Skeletal muscle tissue (tissue), 3 donors: ENCODE measurements at regions not wholly inside any gene's neighbourhood (a gene's known extent, or its start where the extent isn't known, plus 50 kb on each side); places are given as distances from the start of the nearest gene placed in this dataset.

Experiments used
- H3K27ac ChIP-seq: one replicate; pipeline ENCODE4 v1.7.0; 2013; ENCODE audit warnings: mild to moderate bottlenecking, low read depth, low read length, inconsistent platforms
- H3K27me3 ChIP-seq, 3 donors: one replicate each; pipeline ENCODE4 v1.7.0; 2013; ENCODE audit warnings: low read length in 3 of 3; ENCODE audit not compliant: control insufficient read depth in 3 of 3, insufficient read depth in 3 of 3
- H3K36me3 ChIP-seq, 3 donors: one replicate each; pipeline ENCODE4 v1.7.0; 2013; ENCODE audit warnings: low read length in 3 of 3; ENCODE audit not compliant: control insufficient read depth in 3 of 3, insufficient read depth in 3 of 3
- H3K4me1 ChIP-seq, 3 donors: one replicate each; pipeline ENCODE4 v1.7.0; 2013; ENCODE audit warnings: low read length in 3 of 3, mild to moderate bottlenecking in 3 of 3; ENCODE audit not compliant: control insufficient read depth in 3 of 3, insufficient read depth in 3 of 3
- H3K4me3 ChIP-seq, 3 donors: one replicate each; pipeline ENCODE4 v1.7.0; 2013; ENCODE audit warnings: low read length in 3 of 3
- H3K9ac ChIP-seq, 3 donors: one replicate each; pipeline ENCODE4 v1.7.0; 2013; ENCODE audit warnings: low read length in 3 of 3, mild to moderate bottlenecking in 3 of 3, moderate library complexity in 2 of 3, low read depth in 1 of 3
- H3K9me3 ChIP-seq, 3 donors: one replicate each; pipeline ENCODE4 v1.7.0; 2013; ENCODE audit warnings: low read length in 3 of 3; ENCODE audit not compliant: control insufficient read depth in 3 of 3
- donor health status: Osteomylitis.

DNA sequence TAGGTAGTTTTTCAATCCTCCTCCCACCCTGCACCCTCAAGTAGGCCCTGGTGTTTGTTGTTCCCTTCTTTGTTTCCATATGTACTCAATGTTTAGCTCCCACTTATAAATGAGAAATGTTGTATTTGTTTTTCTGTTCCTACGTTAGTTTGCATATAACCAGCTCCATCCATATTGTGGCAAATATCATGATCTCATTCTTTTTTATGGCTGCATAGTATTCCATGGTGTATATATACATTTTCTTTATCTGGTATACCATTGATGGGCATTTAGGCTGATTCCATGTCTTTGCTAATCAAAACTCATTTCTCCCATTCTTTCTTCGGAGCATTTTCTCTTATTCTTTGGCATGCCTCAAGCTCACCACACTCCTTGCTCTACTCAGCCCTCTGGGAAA lies 789.6 kb upstream of the KCND2 start:
- Histone ChIP-seq H3K9ac (no peak overlapping the region), H3K4me1 (no peaks in the 10 kb centered on the region), H3K9me3 (no peaks in the 10 kb centered on the region), H3K27me3 (no peaks in the 10 kb centered on the region), H3K27ac (no peak overlapping the region), H3K36me3 (no peaks in the 10 kb centered on the region), H3K4me3 (no peak overlapping the region)

DNA sequence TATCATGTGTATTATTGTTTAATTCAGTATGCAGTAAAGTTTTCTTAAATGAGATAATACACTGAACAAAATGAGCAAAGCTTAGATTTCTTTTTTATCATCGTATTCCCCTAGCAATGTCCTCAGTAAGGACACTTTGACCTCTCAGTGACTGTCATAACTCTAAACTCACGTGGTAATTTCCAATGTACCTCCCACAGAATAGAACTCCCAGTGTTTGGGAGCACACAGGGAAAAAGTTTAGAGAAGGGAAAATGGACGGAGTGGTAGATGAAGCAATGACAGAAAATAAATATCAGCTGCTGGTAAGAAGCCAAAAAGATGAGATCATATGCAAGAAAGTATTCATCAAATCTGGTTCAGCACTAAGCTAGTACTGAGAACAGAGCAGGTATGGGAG lies 758.6 kb upstream of the KCND2 start:
- Histone ChIP-seq H3K9me3 (no peaks in the 10 kb centered on the region), H3K36me3 (no peaks in the 10 kb centered on the region), H3K27ac (no peak overlapping the region), H3K27me3 (no peaks in the 10 kb centered on the region), H3K4me3 (no peak overlapping the region), H3K4me1 (no peaks in the 10 kb centered on the region), H3K9ac (no peak overlapping the region)

DNA sequence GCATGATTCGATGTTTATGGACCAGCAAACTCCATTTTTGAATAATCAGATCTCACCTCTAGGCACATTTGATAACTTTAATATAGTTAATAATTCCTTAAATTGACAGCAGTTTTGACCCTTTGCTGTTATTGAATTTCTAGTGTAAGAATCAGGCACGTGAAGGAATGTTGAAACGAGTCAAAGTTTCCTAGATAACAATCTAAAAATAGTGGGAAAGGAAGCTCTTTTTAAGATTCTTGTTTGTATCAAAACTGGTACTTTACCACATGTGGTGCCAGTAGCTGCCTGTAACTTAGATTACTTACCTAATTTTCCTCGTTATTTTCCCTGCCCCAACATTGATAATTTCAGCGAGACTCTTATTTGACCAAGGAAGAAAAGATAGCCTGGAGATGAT lies 757.8 kb upstream of the KCND2 start:
- no peak overlapping the region for H3K9ac ChIP-seq
- H3K4me3 ChIP-seq: no peak overlapping the region
- H3K4me1 ChIP-seq: no peaks in the 10 kb centered on the region
- no peaks in the 10 kb centered on the region for H3K9me3 ChIP-seq
- no peaks in the 10 kb centered on the region for H3K27me3 ChIP-seq
- no peaks in the 10 kb centered on the region for H3K36me3 ChIP-seq
- no peak overlapping the region for H3K27ac ChIP-seq

DNA sequence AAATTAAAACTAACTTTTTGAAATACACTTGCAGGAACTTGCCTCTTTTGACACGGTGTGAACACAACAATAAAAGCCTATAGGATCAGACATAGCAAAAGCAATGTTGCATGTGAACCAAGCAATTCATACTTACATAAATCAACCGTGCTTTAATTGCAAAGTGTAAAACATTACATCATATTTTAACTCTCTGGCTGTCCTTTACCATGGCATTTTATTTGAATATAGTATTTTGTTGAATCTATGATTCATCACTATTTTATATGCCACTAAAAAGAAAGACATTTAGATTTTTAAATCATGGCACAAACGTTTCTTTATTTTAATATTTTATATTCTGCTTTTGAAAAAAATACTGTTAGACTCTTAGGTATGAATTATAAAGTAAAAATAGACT lies 757.0 kb upstream of the KCND2 start:
- no peak overlapping the region for H3K27ac ChIP-seq
- no peaks in the 10 kb centered on the region for H3K9me3 ChIP-seq
- no peak overlapping the region for H3K9ac ChIP-seq
- H3K27me3 ChIP-seq: no peaks in the 10 kb centered on the region
- no peaks in the 10 kb centered on the region for H3K36me3 ChIP-seq
- H3K4me1 ChIP-seq: no peaks in the 10 kb centered on the region
- H3K4me3 ChIP-seq: no peak overlapping the region

DNA sequence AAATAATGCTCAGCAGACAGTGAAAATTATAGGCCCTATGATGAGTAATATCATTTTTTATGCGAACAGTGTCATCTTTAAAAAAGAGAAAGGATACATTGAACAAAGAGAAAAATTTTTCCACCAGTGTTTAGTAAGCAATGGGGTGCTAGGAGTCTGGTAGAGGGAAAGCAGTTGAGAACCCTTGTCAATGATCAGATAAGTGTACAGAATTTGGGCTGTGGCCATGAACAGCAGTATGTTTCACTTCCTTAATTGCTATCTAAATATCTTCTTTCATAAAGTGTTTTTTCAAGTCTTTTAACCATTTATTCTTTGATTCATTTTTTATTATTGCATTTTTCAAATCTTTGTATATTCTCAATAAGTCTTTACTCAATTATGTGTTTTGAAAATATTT lies 750.7 kb upstream of the KCND2 start:
- H3K27ac ChIP-seq: no peak overlapping the region
- no peaks in the 10 kb centered on the region for H3K27me3 ChIP-seq
- no peaks in the 10 kb centered on the region for H3K4me1 ChIP-seq
- no peaks in the 10 kb centered on the region for H3K36me3 ChIP-seq
- H3K9me3 ChIP-seq: no peaks in the 10 kb centered on the region
- H3K4me3 ChIP-seq: no peak overlapping the region
- no peak overlapping the region for H3K9ac ChIP-seq

DNA sequence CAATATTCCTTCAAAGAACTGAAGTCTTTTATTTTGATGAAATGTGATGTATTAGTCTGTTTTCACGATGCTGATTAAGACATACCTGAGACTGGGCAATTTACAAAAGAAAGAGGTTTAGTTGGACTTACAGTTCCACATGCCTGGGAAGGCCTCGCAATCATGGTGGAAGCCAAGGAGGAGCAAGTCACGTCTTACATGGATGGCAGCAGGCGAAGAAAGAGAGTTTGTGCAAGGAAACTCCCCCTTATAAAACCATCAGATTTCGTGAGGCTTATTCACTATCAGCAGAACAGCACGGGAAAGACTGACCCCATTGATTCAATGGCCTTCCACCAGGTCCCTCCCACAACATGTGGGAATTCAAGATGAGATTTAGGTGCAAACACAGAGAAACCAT lies 750.3 kb upstream of the KCND2 start:
- no peak overlapping the region for H3K27ac ChIP-seq
- no peaks in the 10 kb centered on the region for H3K36me3 ChIP-seq
- H3K9me3 ChIP-seq: no peaks in the 10 kb centered on the region
- no peaks in the 10 kb centered on the region for H3K4me1 ChIP-seq
- H3K27me3 ChIP-seq: no peaks in the 10 kb centered on the region
- H3K9ac ChIP-seq: no peak overlapping the region
- no peak overlapping the region for H3K4me3 ChIP-seq

DNA sequence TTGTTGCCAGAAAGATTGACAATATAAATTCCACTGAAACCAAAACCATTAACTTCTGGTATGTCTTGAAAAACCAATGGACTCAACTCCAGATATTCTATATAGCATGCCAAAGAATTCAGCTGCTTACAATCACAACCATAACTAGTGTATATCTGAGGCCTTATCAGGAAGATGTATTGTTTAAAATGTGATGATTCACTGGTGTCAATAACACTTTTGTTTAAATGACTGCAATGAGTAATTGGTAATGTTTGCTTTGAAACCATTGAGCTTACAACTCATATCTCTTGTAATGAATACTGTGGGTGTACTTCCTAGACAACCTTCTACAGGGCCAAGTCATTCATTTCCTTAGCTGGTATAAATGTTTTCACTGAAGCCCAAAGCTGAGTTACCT lies 727.9 kb upstream of the KCND2 start:
- Histone ChIP-seq H3K27me3 (no peaks in the 10 kb centered on the region), H3K9me3 (no peaks in the 10 kb centered on the region), H3K36me3 (no peaks in the 10 kb centered on the region), H3K4me3 (no peak overlapping the region), H3K4me1 (no peaks in the 10 kb centered on the region), H3K27ac (no peak overlapping the region), H3K9ac (no peak overlapping the region)

DNA sequence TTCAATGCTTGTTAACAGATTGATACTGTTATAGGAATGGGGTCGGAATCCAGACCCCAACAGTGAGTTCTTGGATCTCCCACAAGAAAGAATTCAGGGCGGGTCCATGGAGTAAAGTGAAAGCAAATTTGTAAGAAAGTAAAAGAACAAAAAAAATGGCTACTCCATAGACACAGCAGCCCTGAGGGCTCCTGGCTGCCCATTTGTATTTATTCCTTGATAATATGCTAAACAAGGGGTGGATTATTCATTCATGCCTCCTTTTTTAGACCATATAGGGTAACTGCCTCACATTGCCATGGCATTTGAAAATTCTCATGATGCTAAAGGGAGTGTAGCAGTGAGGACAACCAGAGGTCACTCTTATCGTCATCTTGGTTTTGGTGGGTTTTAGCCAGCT lies 717.2 kb upstream of the KCND2 start:
- H3K36me3 ChIP-seq: no peaks in the 10 kb centered on the region
- H3K9ac ChIP-seq: no peak overlapping the region
- H3K4me3 ChIP-seq: no peak overlapping the region
- H3K9me3 ChIP-seq: no peaks in the 10 kb centered on the region
- no peaks in the 10 kb centered on the region for H3K27me3 ChIP-seq
- H3K27ac ChIP-seq: no peak overlapping the region
- no peaks in the 10 kb centered on the region for H3K4me1 ChIP-seq

DNA sequence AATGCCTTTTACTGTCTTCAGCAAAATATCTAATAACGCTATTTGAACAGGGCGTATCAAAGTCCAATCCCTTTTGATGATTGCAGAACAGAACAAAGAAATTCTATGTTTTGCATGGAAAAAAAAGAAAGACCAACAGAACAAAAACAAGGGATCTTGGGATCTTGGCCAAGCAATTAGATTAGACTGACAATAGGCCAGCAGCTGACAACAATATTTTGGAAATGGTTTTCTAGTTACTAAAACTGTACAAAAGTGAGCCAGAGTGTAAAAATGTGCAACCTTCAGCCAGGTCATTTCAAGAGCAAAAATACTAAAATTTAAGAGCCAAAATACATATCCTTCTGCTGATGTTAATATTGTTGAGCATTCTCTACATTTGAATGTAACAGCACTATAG lies 716.5 kb upstream of the KCND2 start:
- Histone ChIP-seq H3K9me3 (no peaks in the 10 kb centered on the region), H3K4me1 (no peaks in the 10 kb centered on the region), H3K4me3 (no peak overlapping the region), H3K27me3 (no peaks in the 10 kb centered on the region), H3K36me3 (no peaks in the 10 kb centered on the region), H3K9ac (no peak overlapping the region), H3K27ac (no peak overlapping the region)

DNA sequence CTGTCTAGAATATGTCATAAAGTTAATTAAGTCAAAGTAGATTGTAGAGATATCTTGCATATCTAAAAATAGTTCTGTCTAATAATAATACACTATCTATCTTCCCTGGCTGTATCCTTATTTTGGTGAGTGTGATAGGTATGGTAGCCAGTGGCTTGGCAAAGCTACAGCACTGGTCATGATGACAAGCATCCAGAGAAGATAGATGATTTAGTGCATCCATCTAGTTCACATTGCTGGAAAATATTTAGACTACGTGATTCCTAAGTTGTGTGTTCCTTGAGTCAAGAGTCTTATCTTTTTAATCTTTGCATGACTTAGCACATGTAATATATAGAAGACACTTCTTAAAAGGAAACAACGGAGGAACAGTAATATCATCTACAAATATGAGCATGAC lies 711.2 kb upstream of the KCND2 start:
- Histone ChIP-seq H3K4me3 (no peak overlapping the region), H3K27me3 (no peaks in the 10 kb centered on the region), H3K4me1 (no peaks in the 10 kb centered on the region), H3K36me3 (no peaks in the 10 kb centered on the region), H3K27ac (no peak overlapping the region), H3K9me3 (no peaks in the 10 kb centered on the region), H3K9ac (no peak overlapping the region)

DNA sequence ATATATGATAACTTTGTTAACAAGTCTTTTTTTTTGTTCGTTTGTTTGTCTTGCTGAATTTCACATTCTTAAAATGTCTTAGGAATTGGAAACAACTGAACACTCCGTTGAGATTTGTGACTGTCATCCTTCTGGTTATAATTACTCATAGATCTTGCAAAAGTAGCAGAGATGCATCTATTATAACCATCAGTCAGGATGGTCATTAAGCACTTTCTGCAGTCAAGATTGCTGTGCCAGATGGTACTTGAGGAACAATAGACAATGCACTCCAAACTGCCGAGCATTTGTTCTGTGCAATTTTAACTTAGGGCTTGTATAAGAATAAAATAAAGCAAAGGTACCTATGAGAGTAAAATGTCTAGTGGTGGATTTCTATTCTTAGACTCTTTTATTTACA lies 710.1 kb upstream of the KCND2 start:
- Histone ChIP-seq H3K27ac (no peak overlapping the region), H3K9me3 (no peaks in the 10 kb centered on the region), H3K9ac (no peak overlapping the region), H3K4me1 (no peaks in the 10 kb centered on the region), H3K36me3 (no peaks in the 10 kb centered on the region), H3K27me3 (no peaks in the 10 kb centered on the region), H3K4me3 (no peak overlapping the region)
